K562 (cell line): ENCODE measurements at regions not wholly inside any gene's neighbourhood (a gene's known extent, or its start where the extent isn't known, plus 50 kb on each side); places are given as distances from the start of the nearest gene placed in this dataset.

ENCODE experiments used
- ATAC-seq: fragments of 200-7000 bp; cut with Tn5 transposase; 3 replicates; pipeline ENCODE4 v1.9.1; 2020; ENCODE audit warnings: moderate library complexity
- BruUV-seq: library from RNA; stranded (reverse); fragments of 400-500 nt; replicated peaks from 2 replicates; lab custom pipeline; 2021; lab: Mats Ljungman, UMichigan
- CTCF ChIA-PET: fragments of 300-600 bp; formaldehyde crosslinking; extraction: SDS; loops from one replicate; lab custom pipeline; 2021; ENCODE audit warnings: low intra/inter-chr PET ratio; lab: Yijun Ruan, JAX
- POLR2A ChIA-PET: fragments of 300-600, 350-650 bp; sonication (Branson Sonifier 250); formaldehyde crosslinking; extraction: SDS; loops from one replicate; lab custom pipeline; 2021; ENCODE audit warnings: antibody characterized with exemption, inconsistent platforms; lab: Yijun Ruan, JAX
- DNase-seq, 4 experiments: peaks; one replicate each; pipeline versions ENCODE4 v3.0.0 to v3.0.0-alpha.2; 2011 to 2018; ENCODE audit warnings: low spot score in 3 of 4, mixed read lengths in 3 of 4; ENCODE audit errors: extremely low read depth in 1 of 4
- FAIRE-seq: peaks from 2 replicates; lab custom pipeline; 2011; peaks lifted over from hg19 to GRCh38; lab: Jason Lieb, UNC
- H2AFZ ChIP-seq: 2 replicates; pipeline ENCODE4 v1.6.0; 2011; ENCODE audit warnings: low read depth, low read length, control low read depth, inconsistent platforms
- H3K27ac ChIP-seq: fragments of 200-600 bp; 3 replicates; pipeline ENCODE4 v1.8.0; 2011; ENCODE audit warnings: low read depth, mild to moderate bottlenecking, control low read depth, inconsistent platforms, low read length, moderate library complexity, mixed read lengths; ENCODE audit errors: extremely low read depth
- H3K27me3 ChIP-seq, 2 experiments: fragments of 300-600 bp in 1 of 2; 2 replicates in 1 of 2; 3 replicates in 1 of 2; pipeline versions ENCODE4 v1.6.0 to v1.8.0; 2011; ENCODE audit warnings: inconsistent platforms in 2 of 2, low read length in 2 of 2, mild to moderate bottlenecking in 1 of 2, mixed read lengths in 1 of 2, moderate library complexity in 1 of 2; ENCODE audit not compliant: control insufficient read depth in 2 of 2, insufficient read depth in 2 of 2
- H3K36me3 ChIP-seq: fragments of 300-600 bp; 3 replicates; pipeline ENCODE4 v1.8.0; 2011; ENCODE audit warnings: mild to moderate bottlenecking, low read length, inconsistent platforms; ENCODE audit not compliant: control insufficient read depth, insufficient read depth
- H3K4me1 ChIP-seq, 2 experiments: fragments of 200-600 bp in 1 of 2; replicated peaks in 1 of 2; 2 replicates in 1 of 2; 3 replicates in 1 of 2; pipeline versions ENCODE4 v1.5.1 to v1.8.0; 2011; ENCODE audit warnings: inconsistent platforms in 2 of 2, low read length in 2 of 2, mild to moderate bottlenecking in 1 of 2, mixed read lengths in 1 of 2, moderate library complexity in 1 of 2; ENCODE audit not compliant: control insufficient read depth in 2 of 2, insufficient read depth in 2 of 2
- H3K4me2 ChIP-seq: 2 replicates; pipeline ENCODE4 v1.6.1; 2011; ENCODE audit warnings: low read length, control low read depth, inconsistent platforms, mixed read lengths; ENCODE audit not compliant: insufficient read depth
- H3K4me3 ChIP-seq: fragments of 200-600 bp; sonication (generic), shearing (Covaris generic); 2 replicates; pipeline ENCODE4 v1.5.1; 2016; ENCODE audit warnings: control low read depth, inconsistent platforms
- H3K79me2 ChIP-seq: fragments of 200-600 bp; 3 replicates; pipeline ENCODE4 v1.8.0; 2011; ENCODE audit warnings: low read length, inconsistent platforms; ENCODE audit not compliant: control insufficient read depth, insufficient read depth
- H3K9ac ChIP-seq, 2 experiments: 2 replicates each; pipeline versions ENCODE4 v1.6.0 to v1.6.1; 2011; ENCODE audit warnings: low read depth in 2 of 2, low read length in 2 of 2, control low read depth in 1 of 2, inconsistent platforms in 1 of 2, mild to moderate bottlenecking in 1 of 2, mixed read lengths in 1 of 2; ENCODE audit not compliant: insufficient read depth in 1 of 2
- H3K9me1 ChIP-seq: one replicate; pipeline ENCODE4 v1.6.0; 2011; ENCODE audit warnings: inconsistent platforms, mild to moderate bottlenecking, low read length, moderate library complexity; ENCODE audit not compliant: control insufficient read depth, insufficient read depth
- H3K9me3 ChIP-seq: replicated peaks from 2 replicates; pipeline ENCODE4 v1.5.1; 2011; ENCODE audit warnings: low read depth, low read length, inconsistent platforms; ENCODE audit not compliant: control insufficient read depth, insufficient read depth
- H4K20me1 ChIP-seq: replicated peaks from 2 replicates; pipeline ENCODE4 v1.6.1; 2011; ENCODE audit warnings: low read length, inconsistent platforms, mixed read lengths; ENCODE audit not compliant: control insufficient read depth, insufficient read depth
- CCNT2 ChIP-seq: IDR thresholded peaks from 2 replicates; pipeline ENCODE4 v1.6.1; 2011; ENCODE audit warnings: borderline replicate concordance, low read depth, mild to moderate bottlenecking, moderate library complexity, mixed read lengths, low read length; ENCODE audit not compliant: insufficient read length; ENCODE audit errors: extremely low read depth
- FOXM1 ChIP-seq, 2 experiments: fragments of 450-650 bp in 1 of 2; sonication (generic) in 1 of 2; formaldehyde crosslinking in 1 of 2; IDR thresholded peaks; 2 replicates each; pipeline versions ENCODE4 v1.6.1 to v1.9.0; 2017 to 2022; ENCODE audit warnings: low read depth in 2 of 2, mild to moderate bottlenecking in 2 of 2, missing genetic modification reagents in 1 of 2, moderate library complexity in 1 of 2
- GMEB1 ChIP-seq: fragments of 250-450 bp; sonication (Bioruptor Pico); IDR thresholded peaks from 2 replicates; pipeline ENCODE4 v1.4.0; 2020; ENCODE audit warnings: mild to moderate bottlenecking
- HDAC6 ChIP-seq: IDR thresholded peaks from 2 replicates; pipeline ENCODE4 v1.6.1; 2012; ENCODE audit warnings: low read depth, mild to moderate bottlenecking, control low read depth, inconsistent platforms, low read length, moderate library complexity
- MYC ChIP-seq, 2 experiments: fragments of 250-450 bp in 1 of 2; sonication (Bioruptor Pico) in 1 of 2; IDR thresholded peaks; 2 replicates each; pipeline versions ENCODE4 v1.5.1 to v1.6.1; 2012 to 2021; ENCODE audit warnings: low read depth in 2 of 2, borderline replicate concordance in 1 of 2, improper control_type of control experiment in 1 of 2, low read length in 1 of 2, mild to moderate bottlenecking in 1 of 2, moderate library complexity in 1 of 2
- PHF21A ChIP-seq: fragments of 450-650 bp; IDR thresholded peaks from 2 replicates; pipeline ENCODE4 v1.6.1; 2017; ENCODE audit warnings: low read depth, borderline replicate concordance
- POLR3G ChIP-seq: IDR thresholded peaks from 2 replicates; pipeline ENCODE4 v1.6.1; 2011; ENCODE audit not compliant: insufficient read length, insufficient replicate concordance; ENCODE audit errors: extremely low read depth
- PYGO2 ChIP-seq: fragments of 450-650 bp; IDR thresholded peaks from 2 replicates; pipeline ENCODE4 v1.6.1; 2016; ENCODE audit warnings: mild to moderate bottlenecking, missing genetic modification characterization, moderate library complexity, missing compliant biosample characterization
- RNF2 ChIP-seq: sonication (generic); IDR thresholded peaks from 2 replicates; pipeline ENCODE4 v1.6.1; 2016
- TFAM ChIP-seq: fragments of 250-450 bp; sonication (Bioruptor Pico); conservative IDR thresholded peaks from 2 replicates; pipeline ENCODE4 v1.5.0; 2021; ENCODE audit warnings: mild to moderate bottlenecking, moderate library complexity
- YY1 ChIP-seq, 3 experiments: IDR thresholded peaks; 2 replicates each; pipeline ENCODE4 v1.6.1; 2011; ENCODE audit warnings: low read length in 2 of 3, mild to moderate bottlenecking in 2 of 3, moderate library complexity in 2 of 3, borderline replicate concordance in 1 of 3, control low read depth in 1 of 3, low read depth in 1 of 3; ENCODE audit not compliant: insufficient read depth in 3 of 3, insufficient replicate concordance in 2 of 3, control insufficient read depth in 1 of 3, insufficient read length in 1 of 3; ENCODE audit errors: extremely low read depth in 1 of 3
- ZNF584 ChIP-seq: fragments of 200-800 bp; sonication (Bioruptor generic); IDR thresholded peaks from 2 replicates; pipeline ENCODE4 v1.6.1; 2016; ENCODE audit warnings: low read depth, mild to moderate bottlenecking, missing genetic modification characterization, missing compliant biosample characterization
- WGBS: fragments of 100-300 bp; shearing (Covaris generic); methylation state at CpG from one replicate; pipeline ENCODE4 v1.1.6; 2016; ENCODE audit warnings: low coverage, mixed read lengths; ENCODE audit not compliant: insufficient coverage; ENCODE audit errors: missing lambda C conversion rate; 5-methylcytosine and 5-hydroxymethylcytosine counted together
- in situ Hi-C: fragments of 300-500 bp; cut with MboI; formaldehyde crosslinking; loops from 4 replicates; pipeline ENCODE4 v1.15.0; 2018; ENCODE audit warnings: inconsistent platforms, mixed read lengths
- intact Hi-C: fragments of 100-400 bp; cut with micrococcal nuclease; formaldehyde crosslinking; loops from 2 replicates; pipeline ENCODE4 v1.14.2; 2022
- TF ChIP-seq, protein P1 (sequence below): sonication (generic); formaldehyde crosslinking; IDR thresholded peaks from 2 replicates; pipeline ENCODE4 v1.8.0; 2023; ENCODE audit warnings: mild to moderate bottlenecking, missing genetic modification reagents

- FAIRE-seq (no peak), DNase-seq (no peak), ATAC-seq (no peak)
- POLR2A ChIA-PET = no interaction called here
- Histone ChIP-seq H2AFZ (no peak overlapping the region), H3K27me3 (peaks cover 66 to 78% of the 10 kb centered on the region in 2 experiments), H3K36me3 (no peaks in the 10 kb centered on the region), H4K20me1 (peaks cover 10% of the 10 kb centered on the region; the same call in 1 of the 2 replicates), H3K4me3 (no peak overlapping the region), H3K79me2 (no peaks in the 10 kb centered on the region), H3K4me1 (no peaks in the 10 kb centered on the region), H3K9ac (no peak overlapping the region), H3K9me1 (no peaks in the 10 kb centered on the region), H3K27ac (no peak overlapping the region), H3K9me3 (no peaks in the 10 kb centered on the region), H3K4me2 (no peak overlapping the region)
- in situ Hi-C loops (no loop called here), intact Hi-C loops (no loop called here)
- 13% methylated on average over 17 of the region's 20 CpGs for WGBS
- CTCF ChIA-PET = no interaction called here
- no TSS peak for BruUV-seq
- TF ChIP-seq, protein P1, sequence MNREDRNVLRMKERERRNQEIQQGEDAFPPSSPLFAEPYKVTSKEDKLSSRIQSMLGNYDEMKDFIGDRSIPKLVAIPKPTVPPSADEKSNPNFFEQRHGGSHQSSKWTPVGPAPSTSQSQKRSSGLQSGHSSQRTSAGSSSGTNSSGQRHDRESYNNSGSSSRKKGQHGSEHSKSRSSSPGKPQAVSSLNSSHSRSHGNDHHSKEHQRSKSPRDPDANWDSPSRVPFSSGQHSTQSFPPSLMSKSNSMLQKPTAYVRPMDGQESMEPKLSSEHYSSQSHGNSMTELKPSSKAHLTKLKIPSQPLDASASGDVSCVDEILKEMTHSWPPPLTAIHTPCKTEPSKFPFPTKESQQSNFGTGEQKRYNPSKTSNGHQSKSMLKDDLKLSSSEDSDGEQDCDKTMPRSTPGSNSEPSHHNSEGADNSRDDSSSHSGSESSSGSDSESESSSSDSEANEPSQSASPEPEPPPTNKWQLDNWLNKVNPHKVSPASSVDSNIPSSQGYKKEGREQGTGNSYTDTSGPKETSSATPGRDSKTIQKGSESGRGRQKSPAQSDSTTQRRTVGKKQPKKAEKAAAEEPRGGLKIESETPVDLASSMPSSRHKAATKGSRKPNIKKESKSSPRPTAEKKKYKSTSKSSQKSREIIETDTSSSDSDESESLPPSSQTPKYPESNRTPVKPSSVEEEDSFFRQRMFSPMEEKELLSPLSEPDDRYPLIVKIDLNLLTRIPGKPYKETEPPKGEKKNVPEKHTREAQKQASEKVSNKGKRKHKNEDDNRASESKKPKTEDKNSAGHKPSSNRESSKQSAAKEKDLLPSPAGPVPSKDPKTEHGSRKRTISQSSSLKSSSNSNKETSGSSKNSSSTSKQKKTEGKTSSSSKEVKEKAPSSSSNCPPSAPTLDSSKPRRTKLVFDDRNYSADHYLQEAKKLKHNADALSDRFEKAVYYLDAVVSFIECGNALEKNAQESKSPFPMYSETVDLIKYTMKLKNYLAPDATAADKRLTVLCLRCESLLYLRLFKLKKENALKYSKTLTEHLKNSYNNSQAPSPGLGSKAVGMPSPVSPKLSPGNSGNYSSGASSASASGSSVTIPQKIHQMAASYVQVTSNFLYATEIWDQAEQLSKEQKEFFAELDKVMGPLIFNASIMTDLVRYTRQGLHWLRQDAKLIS (CRISPR knock-in tag) = no peak
- TF ChIP-seq ZNF584 = no peak
- TF ChIP-seq PYGO2 (tag) = no peak
- TF ChIP-seq HDAC6 = no peak
- TF ChIP-seq PHF21A = no peak
- no peak for TF ChIP-seq YY1 (IDR thresholded peaks at IDR 0.05; ENCODE audit: borderline replicate concordance in 1 of 3, control insufficient read depth in 1 of 3, extremely low read depth in 1 of 3, insufficient read depth in 3 of 3, insufficient read length in 1 of 3, insufficient replicate concordance in 2 of 3, low read depth in 1 of 3, low read length in 2 of 3)
- no peak for TF ChIP-seq GMEB1 (CRISPR knock-in tag)
- TF ChIP-seq FOXM1 (IDR thresholded peaks at IDR 0.05; ENCODE audit: low read depth) = no peak
- TF ChIP-seq FOXM1 (CRISPR knock-in tag; IDR thresholded peaks at IDR 0.05; ENCODE audit: low read depth) = no peak
- no peak for TF ChIP-seq RNF2
- no peak for TF ChIP-seq TFAM (CRISPR knock-in tag)
- no peak for TF ChIP-seq MYC (IDR thresholded peaks at IDR 0.05; ENCODE audit: low read depth, low read length)
- TF ChIP-seq MYC (CRISPR knock-in tag; IDR thresholded peaks at IDR 0.05; ENCODE audit: borderline replicate concordance, low read depth) = no peak
- no peak for TF ChIP-seq POLR3G
- TF ChIP-seq CCNT2 = no peak
Measured at GRCh38 chr16:87068762-87069150, 248.4 kb downstream of the C16orf95 start.
